ENCODE measurements at regions not wholly inside any gene's neighbourhood (a gene's known extent, or its start where the extent isn't known, plus 50 kb on each side); places are given as distances from the start of the nearest gene placed in this dataset.

DNA sequence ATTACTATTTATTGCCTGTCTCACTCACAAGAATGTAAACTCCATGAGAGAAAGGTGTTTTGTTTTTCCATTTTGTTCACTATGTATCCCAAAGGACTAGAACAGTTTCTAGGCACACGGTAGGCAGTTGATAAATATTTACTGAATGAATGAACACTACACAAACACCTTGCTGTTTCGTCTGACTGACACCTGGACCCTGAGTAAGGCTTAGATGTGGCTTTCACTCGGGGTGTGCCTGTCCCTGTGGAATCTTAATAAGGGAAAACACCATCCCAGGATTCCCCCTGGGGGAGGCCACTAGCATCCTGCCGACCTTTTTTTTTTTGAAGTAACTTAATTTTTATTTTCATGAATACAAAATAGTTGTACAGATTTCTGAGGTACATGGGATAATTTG lies 66.6 kb upstream of the STEAP1B start:
- no peak overlapping the region for H3K4me3 ChIP-seq
- no peaks in the 10 kb centered on the region for H3K27me3 ChIP-seq
- no peaks in the 10 kb centered on the region for H3K36me3 ChIP-seq
- TF ChIP-seq EP300 (IDR thresholded peaks at IDR 0.05) (no peak), POLR2A (IDR thresholded peaks at IDR 0.05) (no peak)
- TF ChIP-seq, protein P1, sequence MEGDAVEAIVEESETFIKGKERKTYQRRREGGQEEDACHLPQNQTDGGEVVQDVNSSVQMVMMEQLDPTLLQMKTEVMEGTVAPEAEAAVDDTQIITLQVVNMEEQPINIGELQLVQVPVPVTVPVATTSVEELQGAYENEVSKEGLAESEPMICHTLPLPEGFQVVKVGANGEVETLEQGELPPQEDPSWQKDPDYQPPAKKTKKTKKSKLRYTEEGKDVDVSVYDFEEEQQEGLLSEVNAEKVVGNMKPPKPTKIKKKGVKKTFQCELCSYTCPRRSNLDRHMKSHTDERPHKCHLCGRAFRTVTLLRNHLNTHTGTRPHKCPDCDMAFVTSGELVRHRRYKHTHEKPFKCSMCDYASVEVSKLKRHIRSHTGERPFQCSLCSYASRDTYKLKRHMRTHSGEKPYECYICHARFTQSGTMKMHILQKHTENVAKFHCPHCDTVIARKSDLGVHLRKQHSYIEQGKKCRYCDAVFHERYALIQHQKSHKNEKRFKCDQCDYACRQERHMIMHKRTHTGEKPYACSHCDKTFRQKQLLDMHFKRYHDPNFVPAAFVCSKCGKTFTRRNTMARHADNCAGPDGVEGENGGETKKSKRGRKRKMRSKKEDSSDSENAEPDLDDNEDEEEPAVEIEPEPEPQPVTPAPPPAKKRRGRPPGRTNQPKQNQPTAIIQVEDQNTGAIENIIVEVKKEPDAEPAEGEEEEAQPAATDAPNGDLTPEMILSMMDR (IDR thresholded peaks at IDR 0.05), result no peak
- H3K27ac ChIP-seq, result no peak overlapping the region
- no peaks in the 10 kb centered on the region for H3K9me3 ChIP-seq
- peaks cover 5% of the 10 kb centered on the region for H3K4me1 ChIP-seq (ENCODE audit: insufficient read depth)
- intact Hi-C loops (cut with DNase I), result loop anchor here in 1 of 4 donors (10.0 kb wide), 1 partner anchor 158 kb away; the partner anchor contains the start of gene IL6
- 72 to 82% (median 78%) methylated on average over 4 of the region's 4 CpGs for WGBS, 3 donors
- DNase-seq, result no peak

DNA sequence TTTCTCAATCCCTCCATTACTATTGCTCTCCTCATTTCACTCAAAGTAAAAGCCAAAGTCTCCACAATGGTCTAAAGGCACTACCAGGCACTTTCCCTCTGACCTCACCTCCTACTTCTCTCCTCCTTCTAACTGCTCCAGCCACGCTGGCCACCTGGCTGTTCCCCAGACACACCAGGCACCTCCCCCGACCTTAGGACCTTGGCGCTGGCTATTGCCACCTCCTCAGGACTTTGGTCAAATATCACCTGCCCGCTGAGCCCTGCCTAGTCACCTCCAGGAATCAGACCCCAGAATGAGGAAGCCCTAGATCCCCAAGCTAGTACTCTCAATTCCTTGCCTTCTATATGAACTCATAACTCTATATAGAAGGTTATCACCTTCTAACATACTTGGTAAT lies 66.2 kb upstream of the STEAP1B start:
- no peak for DNase-seq
- Histone ChIP-seq H3K9me3 (no peaks in the 10 kb centered on the region), H3K4me3 (no peak overlapping the region), H3K36me3 (no peaks in the 10 kb centered on the region), H3K27ac (no peak overlapping the region), H3K27me3 (no peaks in the 10 kb centered on the region), H3K4me1 (ENCODE audit: insufficient read depth) (peaks cover 5% of the 10 kb centered on the region)
- 81 to 90% (median 88%) methylated on average over 4 of the region's 4 CpGs for WGBS, 3 donors
- TF ChIP-seq, protein P1 (IDR thresholded peaks at IDR 0.05), result no peak
- no peak for TF ChIP-seq POLR2A (IDR thresholded peaks at IDR 0.05)
- TF ChIP-seq EP300 (IDR thresholded peaks at IDR 0.05), result no peak
- intact Hi-C loops (cut with DNase I), result loop anchor here in 1 of 4 donors (10.0 kb wide), 1 partner anchor 159 kb away; the partner anchor contains the start of gene IL6

DNA sequence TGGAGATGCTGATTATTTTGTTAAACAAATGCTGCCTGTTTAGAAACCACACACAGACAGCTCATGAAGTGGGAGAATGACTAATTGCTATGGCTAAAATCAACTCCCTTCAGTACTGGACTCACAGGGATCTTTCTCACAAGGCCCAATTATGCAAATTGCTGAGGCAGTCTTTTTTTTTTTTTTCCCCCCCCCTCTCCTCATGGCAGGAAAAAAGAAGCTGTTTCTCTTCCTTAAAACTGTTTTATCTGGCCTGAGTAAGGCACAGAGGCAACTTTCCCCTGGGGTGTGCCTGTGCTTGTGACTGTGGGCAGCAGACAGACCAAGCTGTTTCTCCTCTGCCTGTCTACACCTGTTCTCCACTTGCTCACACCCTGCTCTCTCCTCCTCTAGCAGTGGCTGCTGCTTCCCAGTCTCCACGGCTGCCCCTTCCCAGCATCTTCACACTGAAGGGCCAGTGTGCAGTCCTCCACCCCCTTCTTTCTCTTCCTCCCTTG lies 65.4 kb upstream of the STEAP1B start:
- Histone ChIP-seq H3K36me3 (no peaks in the 10 kb centered on the region), H3K27ac (no peak overlapping the region), H3K27me3 (no peaks in the 10 kb centered on the region), H3K4me1 (ENCODE audit: insufficient read depth) (peaks cover 8% of the 10 kb centered on the region), H3K4me3 (no peak overlapping the region), H3K9me3 (no peaks in the 10 kb centered on the region)
- DNase-seq, result no peak
- TF ChIP-seq, protein P1 (IDR thresholded peaks at IDR 0.05), result no peak
- TF ChIP-seq EP300 (IDR thresholded peaks at IDR 0.05) (no peak), POLR2A (IDR thresholded peaks at IDR 0.05) (no peak)
- intact Hi-C loops (cut with DNase I), result loop anchor here in 1 of 4 donors (10.0 kb wide), 1 partner anchor 159 kb away; the partner anchor contains the start of gene IL6
- WGBS, 3 donors, result 50 to 61% (median 53%) methylated on average over 1 of the region's 1 CpG

DNA sequence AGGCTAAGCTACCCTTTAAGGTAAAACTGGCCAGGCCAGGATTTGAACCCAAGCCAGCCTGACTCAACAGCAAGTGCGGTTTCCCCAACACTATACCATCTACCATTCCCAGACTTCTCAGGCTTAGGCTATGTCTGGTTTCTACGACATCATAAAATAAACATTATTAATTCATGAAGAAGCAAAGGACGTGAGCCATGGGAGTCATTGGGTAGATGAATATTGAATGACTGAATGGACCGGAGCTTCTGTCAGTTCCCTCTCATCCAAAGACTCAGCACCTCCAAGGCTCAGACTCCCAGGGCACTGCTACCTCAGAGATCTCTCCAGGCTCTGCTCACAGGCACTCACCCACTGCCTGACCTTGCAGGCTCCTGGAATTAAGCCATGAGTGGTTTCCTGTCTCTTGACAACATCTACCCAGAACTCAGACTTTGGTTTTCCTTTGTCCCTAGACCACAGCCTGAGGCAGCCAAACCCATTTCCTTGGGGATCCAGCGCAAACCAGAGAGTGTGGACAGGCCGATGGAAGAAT lies 64.6 kb upstream of the STEAP1B start:
- Histone ChIP-seq H3K36me3 (no peaks in the 10 kb centered on the region), H3K4me1 (ENCODE audit: insufficient read depth) (peaks cover 8% of the 10 kb centered on the region), H3K9me3 (no peaks in the 10 kb centered on the region), H3K27ac (no peak overlapping the region), H3K27me3 (no peaks in the 10 kb centered on the region), H3K4me3 (no peak overlapping the region)
- DNase-seq, result no peak
- WGBS, 3 donors, result 75 to 82% (median 77%) methylated on average over 6 of the region's 6 CpGs
- intact Hi-C loops (cut with DNase I), result loop anchor here in 1 of 4 donors (10.0 kb wide), 1 partner anchor 160 kb away; the partner anchor contains the start of gene IL6
- TF ChIP-seq EP300 (IDR thresholded peaks at IDR 0.05) (no peak), POLR2A (IDR thresholded peaks at IDR 0.05) (no peak)
- TF ChIP-seq, protein P1 (IDR thresholded peaks at IDR 0.05), result no peak

All from ovary (tissue), 7 donors.